ENCODE measurements at regions not wholly inside any gene's neighbourhood (a gene's known extent, or its start where the extent isn't known, plus 50 kb on each side); places are given as distances from the start of the nearest gene placed in this dataset.

GRCh38 chr2:239723486-239724193 lies 301.5 kb downstream of the NDUFA10 start:
- TF ChIP-seq CTCF (IDR thresholded peaks at IDR 0.05; ENCODE audit: low read length) (no peak), EZH2 (IDR thresholded peaks at IDR 0.05; ENCODE audit: borderline replicate concordance, low read length) (no peak)

All from OCI-LY1 (cell line).